ENCODE measurements at regions not wholly inside any gene's neighbourhood (a gene's known extent, or its start where the extent isn't known, plus 50 kb on each side); places are given as distances from the start of the nearest gene placed in this dataset.

DNA sequence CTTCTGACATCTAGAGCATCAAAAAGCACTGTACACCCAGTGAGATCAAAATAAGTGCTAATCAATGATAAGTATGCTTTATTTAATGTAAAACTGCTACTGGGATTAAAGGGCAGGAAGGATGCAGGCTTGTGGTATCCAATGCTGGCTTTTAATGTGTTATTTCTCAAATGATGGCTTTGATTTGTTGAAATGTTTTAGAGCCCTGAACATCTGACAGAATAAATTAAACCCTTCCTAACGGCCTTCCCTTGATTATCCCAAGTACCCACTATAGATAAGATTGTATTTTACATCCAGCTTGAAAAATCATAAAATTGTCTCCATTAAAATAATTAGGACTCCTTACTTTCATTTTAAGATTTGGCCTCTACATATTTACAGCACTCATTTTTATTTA lies 382.9 kb downstream of the HNRNPD start:
- DNase-seq: no peak

DNA sequence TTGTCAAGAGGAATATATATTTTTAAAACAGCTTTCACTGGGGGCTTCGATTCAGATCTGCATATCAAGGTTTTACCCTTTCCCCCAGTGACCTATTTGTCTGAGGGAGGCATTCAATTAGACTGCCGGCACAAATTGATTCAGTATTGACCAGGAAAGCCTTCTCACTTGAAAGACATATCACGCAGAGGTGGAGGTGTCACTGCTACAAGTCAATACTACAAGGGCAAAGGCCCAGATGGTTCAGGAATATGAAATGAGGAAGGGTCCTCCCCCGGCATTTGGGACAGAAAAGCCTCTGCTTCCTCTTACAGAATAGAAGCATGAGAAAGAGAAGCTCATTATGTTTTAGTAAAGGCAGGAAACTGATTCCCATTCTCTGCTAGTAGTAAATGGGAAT lies 383.6 kb downstream of the HNRNPD start:
- DNase-seq: no peak

DNA sequence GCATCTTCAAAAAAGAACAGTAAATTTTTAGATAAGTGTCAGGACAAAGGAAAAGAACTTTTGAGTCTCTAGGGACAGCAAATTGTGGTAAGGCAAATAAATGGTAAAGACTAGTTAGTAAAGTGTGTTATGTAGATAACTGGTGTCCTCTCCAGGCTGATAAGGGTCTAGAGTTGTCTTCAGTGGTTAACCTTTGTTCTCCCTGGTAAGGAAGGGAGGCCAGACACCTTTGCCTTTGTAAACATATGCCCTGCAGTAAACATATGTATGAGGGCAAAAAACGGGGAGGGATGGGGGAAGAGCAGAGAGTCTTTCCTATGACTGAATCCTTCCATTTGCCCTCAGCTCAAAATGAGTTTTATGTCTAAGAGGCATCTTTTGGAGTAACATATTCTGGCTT lies 384.6 kb downstream of the HNRNPD start:
- DNase-seq: no peak

DNA sequence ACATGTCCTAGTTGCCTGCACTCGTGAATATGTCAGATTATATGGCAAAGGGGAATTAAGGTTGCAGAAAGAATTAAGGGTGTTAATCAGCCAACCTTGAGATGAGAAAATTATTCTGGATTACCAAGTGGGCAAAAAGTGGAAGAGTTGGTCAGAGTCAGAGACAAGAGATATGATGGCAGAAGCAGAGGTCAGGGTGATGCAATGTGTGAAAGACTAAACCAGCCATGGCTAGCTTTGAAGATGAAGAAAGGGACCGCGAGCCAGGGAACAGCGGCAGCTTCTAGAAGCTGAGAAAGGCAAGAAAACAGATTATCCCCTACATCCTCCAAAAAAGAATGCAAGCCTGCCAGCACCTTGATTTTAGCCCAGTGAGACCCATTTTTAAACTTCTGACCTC lies 385.6 kb downstream of the HNRNPD start:
- no peak for DNase-seq

DNA sequence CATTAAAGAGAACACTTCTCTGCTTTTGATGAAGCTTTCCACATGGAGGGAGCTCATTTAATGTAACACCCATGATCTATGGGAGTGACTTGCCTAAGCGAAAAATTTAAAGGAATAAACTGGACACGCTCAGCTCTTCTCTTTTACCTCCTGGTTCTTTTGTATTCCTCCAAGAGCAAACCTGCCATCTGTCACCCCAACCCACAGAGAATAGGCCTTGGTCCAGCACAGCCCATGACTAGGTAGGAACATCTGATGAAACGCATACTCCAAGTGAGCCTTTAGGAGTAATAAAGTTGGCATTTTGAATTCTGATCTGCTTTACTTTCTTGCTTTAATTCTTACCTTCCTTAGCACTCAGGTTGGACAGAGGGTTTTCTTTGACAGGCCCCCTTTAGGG lies 389.0 kb downstream of the HNRNPD start:
- DNase-seq: no peak

DNA sequence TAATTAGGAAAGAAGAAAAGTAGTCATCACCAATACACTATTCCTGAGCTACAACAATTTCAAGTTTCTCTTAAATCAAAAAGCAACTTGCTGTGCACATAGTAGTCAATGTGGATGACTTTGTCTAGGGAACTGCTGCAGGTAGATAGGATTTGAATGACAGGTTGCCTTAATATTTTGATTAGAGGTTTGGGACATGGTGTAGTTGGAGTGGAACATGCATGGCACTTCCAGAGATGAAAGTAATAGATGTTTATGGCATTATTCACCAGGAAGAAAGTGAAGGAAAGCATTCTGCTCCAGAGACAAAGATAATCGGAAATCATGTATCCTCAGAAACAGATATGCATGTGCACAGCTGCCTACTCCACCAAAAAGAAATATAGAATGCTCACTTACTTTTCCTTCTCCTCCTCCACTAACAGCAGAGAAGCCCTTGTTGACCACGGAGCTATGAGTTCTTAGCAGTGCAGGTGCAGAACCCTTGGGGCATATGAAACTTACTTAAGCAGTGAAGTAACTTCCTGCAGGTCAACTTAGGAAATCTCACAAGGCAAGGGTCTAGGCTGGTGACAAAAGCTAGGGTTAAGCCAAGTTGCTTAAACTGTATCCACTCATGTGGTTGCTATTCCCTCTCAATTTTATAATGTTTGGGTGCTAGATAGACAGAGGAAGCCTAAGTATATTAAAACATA lies 390.8 kb downstream of the HNRNPD start:
- no peak for DNase-seq

DNA sequence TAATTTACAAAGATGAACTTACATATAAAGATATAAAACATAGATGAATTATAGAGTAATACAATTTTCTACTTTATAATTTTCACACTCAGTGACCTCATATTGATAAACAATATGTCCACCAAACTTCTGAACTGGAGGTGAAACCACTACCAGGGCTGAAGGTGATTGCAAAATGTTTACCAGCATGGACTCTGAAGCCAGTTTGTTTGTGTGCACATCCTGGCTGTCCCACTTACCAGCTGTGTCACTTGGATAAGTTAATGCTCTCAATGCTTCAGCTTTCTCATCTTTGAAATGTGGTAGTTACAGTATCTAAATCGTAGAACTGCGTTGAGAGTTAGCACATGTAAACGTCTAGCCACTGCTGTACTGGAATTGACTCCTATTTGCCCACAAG lies 392.6 kb downstream of the HNRNPD start:
- no peak for DNase-seq

DNA sequence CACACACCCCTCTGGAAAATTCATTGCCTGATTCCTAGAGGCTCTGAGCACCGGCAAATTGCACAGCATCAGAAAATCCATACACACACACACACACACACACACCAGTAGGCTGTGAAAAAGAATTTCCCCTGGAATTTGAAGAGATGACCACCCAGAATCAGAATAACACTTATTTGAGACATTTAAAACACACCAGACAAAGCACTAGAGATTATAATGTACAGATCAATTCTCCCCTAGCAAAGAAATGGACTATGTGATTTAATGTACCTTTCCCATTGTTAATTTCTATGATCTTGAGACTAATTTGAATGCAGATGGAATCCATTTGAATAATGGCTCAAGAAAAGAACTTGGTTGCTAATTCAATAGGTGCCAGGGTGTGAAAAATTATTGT lies 399.3 kb downstream of the HNRNPD start:
- DNase-seq: no peak

DNA sequence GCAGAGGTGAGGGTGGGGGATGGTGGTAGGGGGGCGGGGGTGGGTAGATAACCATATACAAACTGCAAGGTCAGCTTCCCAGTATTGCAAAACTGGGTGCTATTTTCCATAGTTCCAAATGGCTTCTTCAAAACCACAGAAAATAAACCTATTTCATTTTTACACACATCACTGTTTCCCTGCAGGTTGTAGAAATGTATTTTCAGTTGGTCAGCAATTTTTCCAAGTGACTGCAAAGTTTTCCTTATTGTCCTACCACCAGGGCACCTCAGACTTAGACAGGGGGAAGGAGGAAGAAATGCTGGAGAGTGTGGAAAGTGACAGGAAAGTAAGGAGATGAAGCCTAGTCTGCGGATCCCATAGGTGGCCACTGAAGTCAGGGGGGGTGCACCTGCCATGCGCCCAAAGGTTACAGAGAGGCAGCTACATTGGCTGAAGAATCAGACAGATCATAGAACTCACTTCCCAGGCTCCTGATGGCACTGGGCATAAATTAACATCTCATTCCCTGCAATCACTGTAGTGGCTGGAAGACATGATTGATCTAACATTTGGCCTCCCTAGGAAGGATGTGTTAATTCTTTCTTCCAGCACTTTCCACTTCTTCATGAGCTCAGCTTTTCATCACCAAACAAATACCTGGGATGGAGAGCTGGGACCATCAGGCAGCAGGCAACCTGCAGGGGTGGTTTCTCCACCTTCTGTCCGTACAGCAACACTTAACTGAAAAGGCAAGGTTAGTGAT lies 402.0 kb downstream of the HNRNPD start:
- no peak for DNase-seq

DNA sequence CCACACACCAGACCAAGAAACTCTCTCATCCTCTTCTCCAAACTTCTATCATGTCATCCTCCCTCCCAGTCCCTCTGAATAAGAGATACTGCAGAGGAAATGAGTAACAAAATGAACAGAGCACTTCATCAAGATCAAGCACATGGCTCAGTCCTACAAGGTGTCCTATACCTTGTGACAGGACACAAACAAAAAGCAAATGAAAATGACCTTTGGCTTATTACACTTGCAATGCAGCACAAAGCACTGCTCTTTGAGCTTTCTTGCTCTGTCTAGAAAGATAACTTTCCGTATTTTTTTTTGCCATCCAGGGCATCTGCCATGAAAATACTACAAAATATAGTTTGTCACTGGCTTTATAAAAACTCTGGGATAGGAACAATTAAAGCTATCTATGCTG lies 402.7 kb downstream of the HNRNPD start:
- no peak for DNase-seq

DNA sequence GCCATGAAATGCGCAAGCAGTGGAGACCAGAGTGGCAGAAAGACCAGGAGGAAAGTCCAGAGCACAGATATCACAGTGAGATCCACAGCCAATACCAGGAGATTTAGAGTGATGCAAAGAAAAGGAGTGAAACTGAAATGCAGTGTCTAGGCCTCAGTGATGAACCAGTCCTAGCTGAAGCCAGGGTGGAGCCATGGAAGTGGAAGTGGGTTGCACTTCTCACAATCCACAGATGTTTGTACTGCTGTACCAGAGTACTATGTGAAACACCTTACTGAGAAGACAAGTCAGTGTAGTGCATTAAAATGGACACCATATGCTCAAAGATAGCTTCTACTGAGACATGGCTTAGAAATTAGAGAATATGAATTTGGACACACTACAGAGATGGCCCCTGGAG lies 403.3 kb downstream of the HNRNPD start:
- DNase-seq: no peak

DNA sequence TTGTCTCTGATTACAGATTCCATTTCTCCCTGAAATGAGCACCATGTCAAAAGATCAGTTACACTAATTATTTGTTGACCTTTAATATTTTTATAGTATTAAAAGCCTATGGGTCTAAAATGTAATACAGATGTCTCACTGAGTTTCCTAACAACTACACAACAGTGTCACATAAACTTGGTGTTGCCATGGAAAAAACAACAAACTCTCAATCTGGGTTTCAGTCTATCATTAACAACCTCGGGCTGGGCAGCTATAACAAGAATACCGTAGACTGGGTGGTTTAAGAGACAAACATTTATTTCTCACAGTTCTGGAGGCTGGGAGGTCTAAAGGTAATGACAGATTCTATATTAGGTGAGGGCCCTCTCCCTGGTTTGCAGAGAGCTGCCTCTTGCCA lies 407.1 kb downstream of the HNRNPD start:
- no peak for DNase-seq

DNA sequence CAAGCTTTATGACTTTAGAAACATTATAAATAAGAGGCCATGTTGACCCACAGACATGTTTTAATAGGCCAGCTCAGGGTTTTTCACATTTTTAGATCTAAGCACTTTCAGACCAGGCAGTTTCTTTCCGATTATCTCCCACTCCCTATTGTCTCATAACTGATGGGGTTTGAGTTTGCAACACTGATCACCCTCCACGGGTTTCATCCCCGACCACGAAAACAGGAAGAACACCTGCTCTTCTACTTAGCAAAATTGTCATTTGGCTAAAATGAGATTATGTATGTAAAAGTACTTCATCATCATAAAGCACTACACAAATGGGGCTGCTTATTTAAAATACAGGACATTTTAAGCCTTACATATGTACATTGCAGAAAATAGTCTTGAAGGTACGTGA lies 407.9 kb downstream of the HNRNPD start:
- DNase-seq: no peak

DNA sequence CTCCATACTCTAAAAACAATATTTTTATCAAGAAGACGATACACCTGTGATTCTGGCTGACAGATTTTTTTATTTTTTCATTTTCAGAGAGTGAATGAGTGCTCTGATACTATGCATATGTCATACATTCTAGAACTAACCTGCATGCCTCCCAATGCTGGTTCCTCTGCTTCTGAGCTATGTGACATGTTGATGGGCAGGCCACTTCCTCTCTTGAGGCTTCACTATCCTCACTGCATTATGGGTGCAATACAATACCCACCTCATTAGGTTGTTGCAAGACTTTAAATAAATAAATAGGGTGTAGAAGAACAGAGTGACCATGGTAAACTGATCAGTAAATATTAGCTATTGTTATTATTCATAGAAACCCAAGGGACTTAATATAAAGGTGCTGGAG lies 408.3 kb downstream of the HNRNPD start:
- no peak for DNase-seq

DNA sequence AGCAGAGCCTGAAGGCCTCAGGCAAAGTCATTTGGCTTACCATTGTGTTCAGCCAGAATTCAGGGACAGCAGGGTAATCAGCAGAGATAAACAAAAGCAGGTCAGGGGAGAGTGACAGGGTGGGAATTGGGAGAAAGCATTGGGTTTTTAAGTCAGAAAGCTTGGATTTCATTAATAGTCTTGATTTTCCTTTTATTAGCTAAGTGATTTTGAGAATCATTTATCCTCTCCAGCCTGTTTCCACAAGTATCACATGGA lies 410.1 kb downstream of the HNRNPD start:
- DNase-seq: no peak

DNA sequence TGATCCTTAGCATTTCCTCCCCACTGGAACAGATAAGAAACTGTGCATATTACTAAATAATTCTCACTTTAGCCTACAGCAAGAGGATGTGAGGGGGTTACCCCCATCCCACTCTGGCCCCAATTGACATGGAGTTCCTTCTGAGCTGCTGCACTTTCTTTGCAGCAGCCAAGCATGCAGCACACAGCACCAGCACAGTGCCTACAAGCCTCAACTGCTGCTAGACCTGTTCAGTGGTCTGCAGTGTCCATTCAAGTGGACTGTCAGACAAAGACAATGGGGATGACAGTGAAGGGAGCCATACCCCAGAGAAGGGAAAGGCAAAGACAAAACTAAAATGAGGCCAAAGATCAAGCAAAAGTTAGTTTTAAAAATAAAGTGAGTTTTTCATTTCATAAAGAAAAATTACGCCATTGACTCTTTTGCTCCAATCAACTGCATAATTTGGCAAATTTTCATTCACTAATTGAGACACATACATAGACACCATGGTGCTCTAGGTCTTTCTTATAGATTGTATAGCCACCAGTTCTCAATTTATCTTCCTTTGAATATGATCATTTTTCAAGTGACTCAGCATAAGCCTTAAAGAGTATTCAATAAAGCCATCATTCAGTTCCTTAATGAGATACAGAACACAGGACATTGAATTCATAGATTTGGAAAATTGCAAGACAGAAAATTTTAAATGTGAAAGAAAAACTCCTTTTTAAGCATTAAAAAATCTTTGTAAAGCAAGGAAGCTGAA lies 410.6 kb downstream of the HNRNPD start:
- DNase-seq: no peak

DNA sequence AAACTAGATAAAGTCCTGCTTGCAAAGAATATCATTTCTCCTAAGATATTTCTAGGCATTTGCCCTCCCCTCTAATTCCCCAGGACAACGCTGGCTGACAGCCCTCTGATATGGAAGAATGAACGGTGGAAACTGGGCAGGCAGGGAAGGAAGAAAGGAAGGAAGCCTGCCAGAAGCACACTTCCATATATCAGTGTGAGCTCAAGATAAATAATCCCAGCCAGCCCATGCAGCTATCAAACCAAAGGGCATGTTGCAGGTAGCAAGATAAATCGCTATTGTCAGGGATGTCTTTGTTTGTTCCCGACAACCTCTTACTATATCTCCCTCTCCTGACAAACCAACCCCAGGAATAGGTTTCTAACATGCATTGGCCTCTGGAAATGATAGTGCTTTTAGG lies 412.8 kb downstream of the HNRNPD start:
- DNase-seq: no peak

DNA sequence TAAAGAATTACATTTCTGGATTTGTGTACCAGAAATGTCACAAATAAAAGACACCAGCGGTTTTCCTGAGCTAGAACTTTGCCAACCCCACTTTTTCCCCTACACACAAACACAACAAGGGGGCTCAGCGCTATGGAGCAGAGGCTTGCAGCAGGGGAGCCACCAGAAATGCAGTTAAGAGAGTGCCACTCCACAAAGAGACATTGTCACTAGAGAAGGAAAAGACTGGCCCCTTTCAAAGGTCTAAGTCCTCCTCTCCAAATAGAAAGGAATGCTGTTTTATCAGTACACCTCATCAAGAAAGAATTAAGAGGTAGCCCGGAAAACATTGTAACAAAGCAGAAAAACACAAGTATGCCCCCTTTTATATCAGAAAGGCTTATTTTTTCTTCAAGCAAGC lies 419.5 kb downstream of the HNRNPD start:
- DNase-seq: no peak

DNA sequence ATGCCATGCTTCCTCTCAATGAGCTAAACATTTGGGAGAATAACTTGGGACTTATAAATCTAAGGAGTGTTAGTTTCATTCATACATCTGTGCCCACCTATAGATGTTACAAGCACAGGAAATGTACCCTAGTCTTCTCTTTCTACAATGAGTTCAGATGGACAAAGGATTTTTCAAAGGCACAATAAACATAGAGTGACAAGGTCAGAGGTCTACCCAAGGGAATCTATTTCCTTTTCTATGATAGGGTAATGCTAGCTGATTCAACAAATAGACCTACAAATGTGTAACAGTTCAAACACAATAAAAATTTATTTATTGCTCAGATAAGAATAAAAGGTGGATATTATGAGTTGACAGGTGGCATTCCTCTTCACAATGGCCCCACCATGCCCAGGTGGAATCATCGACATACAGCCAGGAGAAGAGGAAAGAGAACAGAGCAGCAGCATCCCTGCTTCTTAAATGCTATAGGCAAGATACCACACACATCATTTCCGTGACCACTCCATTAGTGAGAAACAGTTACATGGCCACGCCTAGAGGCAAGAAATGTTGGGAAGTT lies 421.8 kb downstream of the HNRNPD start:
- DNase-seq: no peak

DNA sequence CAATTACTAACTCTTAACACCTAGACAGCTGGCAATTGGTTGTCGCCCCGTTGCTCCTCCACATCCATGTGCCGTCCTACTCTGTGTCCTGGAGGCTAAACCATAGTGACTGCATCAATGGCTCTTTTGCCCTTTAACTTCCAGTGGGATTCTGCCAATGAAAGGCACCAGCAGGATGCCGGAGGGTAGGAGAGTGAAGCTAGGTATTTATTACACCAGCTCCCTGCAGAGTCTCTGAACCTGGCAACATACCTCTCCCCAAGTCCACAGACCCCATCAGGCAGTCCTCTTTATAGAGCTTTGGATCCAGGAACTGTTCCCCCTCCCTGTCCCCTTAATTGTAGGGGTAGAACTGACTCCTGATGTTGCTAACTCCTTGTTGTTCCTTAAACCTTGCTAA lies 426.8 kb downstream of the HNRNPD start:
- DNase-seq: no peak

DNA sequence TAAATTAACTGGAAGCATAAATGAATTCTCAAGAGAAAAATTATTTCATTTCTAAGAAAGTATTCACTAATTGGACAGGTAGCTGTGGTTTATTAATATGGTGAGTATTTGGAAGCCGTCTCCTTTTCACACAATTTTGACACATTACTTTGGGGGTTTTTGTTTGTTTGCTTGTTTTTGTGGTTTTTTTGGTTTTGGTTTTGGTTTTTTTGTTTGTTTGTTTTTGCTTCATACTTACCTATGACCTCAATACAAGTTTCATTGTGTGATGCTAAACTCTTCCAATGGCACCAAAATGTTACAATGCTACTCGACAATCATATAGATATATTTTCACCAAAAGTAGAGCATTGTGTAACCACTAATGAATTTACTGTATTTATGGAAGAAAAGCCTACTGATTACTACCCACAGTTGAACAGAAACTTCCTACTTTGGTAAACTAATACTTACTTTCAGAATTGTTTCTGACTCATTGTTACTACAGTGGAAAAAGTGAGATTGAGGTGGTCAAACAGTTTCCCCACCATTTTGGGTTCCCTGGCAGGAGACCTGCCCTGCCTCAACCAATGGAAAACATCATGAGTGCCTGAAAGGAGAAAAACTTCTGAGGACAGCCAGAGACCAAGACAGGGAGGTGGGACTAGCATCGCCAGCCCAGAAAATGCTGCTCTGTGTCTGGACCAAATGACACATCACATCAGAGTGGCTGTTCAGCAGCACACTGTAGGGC lies 443.1 kb downstream of the HNRNPD start:
- no peak for DNase-seq

DNA sequence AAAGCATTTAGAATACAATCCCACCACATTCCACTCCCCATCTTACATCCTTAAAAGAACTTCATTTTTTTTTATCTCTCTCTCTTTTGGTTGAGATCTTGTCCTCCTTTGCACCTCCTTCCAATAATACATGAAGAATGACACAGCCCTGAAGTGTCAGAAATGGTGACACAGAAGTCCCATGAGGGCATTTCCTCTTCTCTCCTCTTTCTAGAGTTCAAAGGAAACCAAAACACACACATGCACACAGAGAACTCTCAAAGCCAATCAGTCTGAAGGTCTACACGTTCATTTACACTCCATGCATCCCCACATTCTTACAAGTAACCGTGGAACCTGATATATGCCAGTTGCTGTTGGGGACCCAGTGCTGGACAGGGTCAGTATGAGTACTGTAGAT lies 450.7 kb downstream of the HNRNPD start:
- DNase-seq: no peak

DNA sequence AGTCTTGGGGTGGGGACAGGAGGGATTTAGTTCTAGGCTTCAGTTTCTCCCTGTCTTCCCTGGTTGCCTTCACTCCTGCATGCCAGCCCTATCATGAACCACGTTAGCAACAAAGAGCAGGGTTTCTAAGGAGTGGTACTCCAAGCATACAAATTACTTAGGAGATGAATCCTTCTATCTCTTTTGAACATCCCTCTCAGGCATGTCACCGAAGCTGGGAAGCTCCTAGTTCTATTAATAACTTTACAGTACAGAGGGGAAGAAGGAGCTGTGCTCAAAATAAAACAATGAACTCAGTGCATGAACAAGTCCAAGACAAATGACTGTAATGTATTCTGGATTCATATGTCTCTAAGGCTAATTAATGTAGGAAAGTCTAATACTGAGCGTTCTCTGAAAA lies 450.6 kb upstream of the RASGEF1B start:
- DNase-seq: no peak

All from T1000 (cell line).